Uterus (tissue), 2 donors: ENCODE measurements at regions not wholly inside any gene's neighbourhood (a gene's known extent, or its start where the extent isn't known, plus 50 kb on each side); places are given as distances from the start of the nearest gene placed in this dataset.

Experiments
- CTCF ChIP-seq, 4 experiments: fragments of 200-600 bp in 2 of 4; fragments of 450-650 bp in 2 of 4; sonication (generic) in 2 of 4; IDR thresholded peaks; one replicate each; pipeline ENCODE4 v1.5.1; 2016 to 2019; ENCODE audit warnings: antibody characterized with exemption in 4 of 4, mild to moderate bottlenecking in 2 of 4, moderate library complexity in 1 of 4
- POLR2A ChIP-seq, 2 donors: fragments of 450-650 bp; IDR thresholded peaks; one replicate each; pipeline ENCODE4 v1.6.1; 2016; ENCODE audit warnings: antibody characterized with exemption in 2 of 2, mild to moderate bottlenecking in 1 of 2, moderate library complexity in 1 of 2

- TF ChIP-seq CTCF (IDR thresholded peaks at IDR 0.05) (no peak), POLR2A (IDR thresholded peaks at IDR 0.05) (no peak)
Observed at GRCh38 chr1:25017436-25018109, 87.5 kb upstream of the RUNX3 start.
